ENCODE measurements at regions not wholly inside any gene's neighbourhood (a gene's known extent, or its start where the extent isn't known, plus 50 kb on each side); places are given as distances from the start of the nearest gene placed in this dataset.
"Not testable (repeated sequence)": the region's sequence is repeated elsewhere in the genome, so short reads cannot be mapped to it uniquely, and the experiment has no call there.

DNA sequence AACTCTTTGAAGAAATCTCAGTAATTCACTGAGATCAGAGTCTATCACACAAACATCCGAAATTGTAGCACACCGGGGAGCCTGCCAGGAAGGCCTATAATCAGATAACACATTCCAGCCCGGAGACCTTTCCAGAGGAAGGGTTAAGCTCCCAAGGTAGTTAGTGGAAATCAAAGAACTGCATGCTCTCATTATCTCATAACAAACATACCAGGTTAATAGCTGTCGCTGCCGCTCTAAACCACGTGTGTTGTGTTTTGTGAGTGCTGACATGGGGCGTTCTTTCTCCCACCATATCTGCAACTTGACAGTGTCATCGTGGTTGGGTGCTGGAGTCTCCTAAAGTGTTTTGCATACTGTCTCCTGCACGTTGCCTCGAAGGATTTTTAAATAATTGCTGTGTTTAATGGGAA lies 120.7 kb upstream of the CARD11 start:
- DNase-seq: no peak

DNA sequence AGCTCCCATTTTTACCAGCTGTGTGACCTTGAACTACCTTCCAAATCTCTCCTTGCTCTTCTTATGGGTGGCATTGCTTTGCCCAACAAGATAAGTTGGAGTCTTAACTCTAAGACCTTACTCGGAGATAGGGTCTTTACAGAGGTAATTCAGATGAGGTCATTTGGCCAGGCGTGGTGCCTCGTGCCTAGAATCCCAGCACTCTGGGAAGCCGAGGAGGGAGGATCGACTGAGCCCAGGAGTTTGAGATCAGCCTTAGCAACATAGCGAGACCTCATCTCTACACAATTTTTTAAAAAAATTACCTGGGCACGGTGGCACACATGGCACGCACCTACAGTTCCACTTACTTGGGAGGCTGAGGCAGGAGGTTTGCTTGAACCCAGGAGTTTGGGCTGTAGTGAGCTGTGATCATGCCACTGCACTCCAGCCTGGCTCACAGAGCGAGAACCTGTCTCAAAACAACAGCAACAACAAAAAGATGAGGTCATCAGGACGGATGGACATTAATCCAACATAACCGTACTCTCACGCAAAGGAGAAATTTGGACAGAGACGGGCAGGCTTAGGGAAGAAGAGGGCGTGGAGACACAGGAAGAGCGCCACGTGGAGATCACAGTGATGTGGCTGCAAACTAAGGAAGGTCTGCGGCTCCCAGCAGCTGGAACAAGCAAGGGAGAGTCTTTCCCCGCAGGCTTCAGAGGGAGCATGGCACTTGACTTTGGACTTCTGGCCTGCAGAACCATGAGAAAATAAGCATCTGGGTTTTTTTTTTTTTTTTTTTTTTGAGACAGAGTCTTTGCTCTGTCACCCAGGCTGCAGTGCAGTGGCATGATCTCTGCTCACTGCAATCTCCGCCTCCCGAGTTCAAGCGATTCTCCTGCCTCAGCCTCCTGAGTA lies 122.3 kb upstream of the CARD11 start:
- DNase-seq: no peak

DNA sequence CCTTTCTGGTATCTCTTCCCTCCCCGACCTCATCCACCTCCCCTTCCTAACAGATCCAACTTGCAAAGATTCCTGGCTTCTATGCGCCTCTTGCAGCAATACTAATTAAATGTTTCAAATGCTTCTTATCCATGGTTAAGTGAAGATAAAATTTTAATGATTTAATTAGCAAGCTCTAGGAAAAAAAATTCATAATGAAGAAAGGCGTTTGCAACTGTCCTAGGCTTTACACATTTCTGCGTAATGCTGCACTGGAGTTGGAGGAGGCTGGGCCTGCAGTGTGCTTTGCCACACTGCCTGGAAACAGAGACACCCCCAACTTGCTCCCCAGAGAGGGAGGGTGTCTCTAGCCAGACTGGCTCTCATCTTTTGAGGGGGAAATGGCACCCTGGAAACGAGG lies 123.9 kb upstream of the CARD11 start:
- DNase-seq: no peak

DNA sequence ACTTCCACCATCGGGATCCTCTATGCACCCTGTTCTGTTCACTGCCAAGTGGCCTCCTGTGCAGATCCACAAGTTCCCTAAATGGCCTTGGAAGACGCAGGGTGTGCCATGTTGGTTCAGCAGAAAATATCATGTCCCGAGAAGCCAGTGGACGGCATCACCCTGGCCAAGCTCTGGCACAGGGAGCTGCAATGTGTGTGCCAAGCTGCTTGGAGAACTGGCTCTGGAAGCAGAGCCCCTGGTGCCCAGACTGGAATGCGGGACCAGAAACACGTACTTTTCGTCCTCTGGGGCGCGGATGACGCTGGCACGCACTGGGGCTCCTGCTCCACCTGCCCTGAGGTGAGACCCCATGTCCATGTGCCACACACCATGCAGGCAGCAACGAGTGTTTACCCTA lies 124.7 kb upstream of the CARD11 start:
- DNase-seq: no peak

DNA sequence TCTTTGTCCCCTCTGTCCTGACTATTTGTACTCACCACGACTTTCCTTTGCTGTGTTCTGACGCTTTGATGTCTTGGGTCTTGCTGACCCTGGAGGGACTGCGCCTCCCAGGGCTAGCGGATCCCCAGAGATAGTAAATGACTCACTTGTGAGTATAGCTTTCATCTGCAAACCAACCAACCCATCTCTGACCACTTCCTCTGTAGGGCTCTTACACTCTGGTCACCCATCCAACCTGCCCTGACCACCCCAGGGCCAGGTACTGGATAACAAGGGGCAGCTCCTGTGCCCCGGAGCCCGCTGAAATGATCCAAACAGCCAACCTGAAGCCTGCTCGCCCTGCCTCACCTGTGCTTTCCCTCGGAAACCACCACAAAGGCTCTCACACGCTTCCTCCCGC lies 125.2 kb upstream of the CARD11 start:
- DNase-seq: no peak

DNA sequence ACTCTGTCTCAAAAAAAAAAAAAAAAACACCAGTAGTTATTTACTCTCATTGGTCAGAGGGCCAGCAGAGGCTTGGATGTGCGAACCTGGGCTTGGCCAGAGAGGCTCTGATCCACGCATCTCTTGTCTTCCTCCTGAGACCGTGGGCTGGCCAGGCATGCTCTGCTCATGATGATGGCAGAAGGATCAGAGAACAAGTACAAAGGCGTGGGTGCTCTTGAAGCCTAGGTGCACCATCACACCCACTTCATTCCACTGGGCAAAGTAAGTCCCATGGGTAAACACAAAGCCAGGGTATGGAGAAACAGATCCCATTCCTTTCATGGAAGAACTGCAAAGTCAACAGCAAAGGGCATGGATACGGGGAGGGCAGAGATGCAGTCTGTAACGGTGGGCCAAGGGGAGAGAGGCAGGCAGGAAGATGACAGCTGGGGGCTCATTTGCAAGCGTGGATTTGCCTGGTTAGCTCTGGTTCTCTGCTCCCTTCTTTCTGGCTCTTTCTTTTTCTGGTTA lies 128.2 kb upstream of the SDK1 start:
- no peak for DNase-seq

DNA sequence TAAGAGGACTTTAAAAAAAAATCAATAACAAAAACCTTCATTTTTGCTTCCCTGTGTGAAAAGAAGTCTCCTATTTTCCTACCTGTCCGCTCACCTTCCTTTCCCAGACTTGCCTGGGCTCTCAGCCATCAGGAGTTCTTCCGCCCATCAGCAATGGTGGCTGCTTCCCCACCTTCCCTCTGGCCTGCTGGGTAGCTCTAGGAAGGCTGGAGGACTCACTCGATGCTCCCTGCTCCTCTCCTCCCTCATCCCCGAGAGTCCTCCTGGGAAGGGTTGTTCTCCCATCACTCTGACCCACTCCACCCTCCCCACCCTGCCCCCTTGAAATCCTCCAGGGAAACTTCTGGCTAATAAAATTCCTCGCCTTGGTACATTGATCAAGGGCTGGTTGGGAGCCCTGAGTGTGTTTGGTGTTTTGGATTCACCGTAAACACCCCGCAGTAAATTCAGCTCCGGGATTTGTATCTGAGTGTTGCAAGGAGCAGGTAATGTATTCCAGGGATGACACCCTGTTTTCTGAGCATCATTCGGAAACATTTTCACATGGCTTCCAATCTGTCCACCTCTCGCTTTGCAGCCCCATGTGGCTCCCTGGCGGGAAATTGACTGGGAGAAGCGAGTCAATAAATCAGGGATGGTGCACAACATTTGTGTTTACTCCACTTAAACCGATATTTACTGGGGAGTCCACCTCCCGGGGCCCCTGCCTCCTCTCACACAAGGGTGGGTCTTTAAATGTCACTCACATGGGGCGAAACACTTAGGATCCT lies 126.4 kb upstream of the SDK1 start:
- DNase-seq: no peak

DNA sequence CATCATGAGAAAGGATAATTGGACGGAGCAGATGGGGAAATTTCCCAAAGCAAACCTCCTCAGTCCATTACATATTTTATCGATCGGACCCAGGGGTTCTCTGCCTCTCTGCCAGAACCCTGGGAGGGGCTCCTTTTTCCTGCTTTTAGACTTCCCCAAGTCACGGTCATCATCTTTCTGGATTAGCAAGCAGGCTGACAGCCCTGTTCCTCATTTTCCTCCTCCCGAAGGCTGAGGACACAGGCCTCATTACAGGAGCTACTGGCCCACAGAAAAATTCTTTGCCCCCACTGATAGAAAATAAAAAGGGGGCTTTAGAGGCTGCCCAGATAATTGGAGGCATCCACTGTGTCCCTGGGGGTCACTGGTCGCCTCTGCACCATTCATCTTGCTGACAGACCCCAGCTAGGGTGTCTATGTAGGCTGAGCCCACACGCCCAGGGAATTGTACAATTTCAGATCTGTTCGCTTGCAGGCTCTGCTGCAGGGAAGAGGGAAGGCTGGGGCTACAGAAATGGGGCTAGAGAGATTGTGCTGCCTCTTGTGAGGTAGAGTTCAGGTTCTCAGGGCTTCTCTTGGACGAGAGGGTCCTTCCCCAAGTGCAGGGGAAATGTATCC lies 125.7 kb upstream of the SDK1 start:
- DNase-seq: no peak

DNA sequence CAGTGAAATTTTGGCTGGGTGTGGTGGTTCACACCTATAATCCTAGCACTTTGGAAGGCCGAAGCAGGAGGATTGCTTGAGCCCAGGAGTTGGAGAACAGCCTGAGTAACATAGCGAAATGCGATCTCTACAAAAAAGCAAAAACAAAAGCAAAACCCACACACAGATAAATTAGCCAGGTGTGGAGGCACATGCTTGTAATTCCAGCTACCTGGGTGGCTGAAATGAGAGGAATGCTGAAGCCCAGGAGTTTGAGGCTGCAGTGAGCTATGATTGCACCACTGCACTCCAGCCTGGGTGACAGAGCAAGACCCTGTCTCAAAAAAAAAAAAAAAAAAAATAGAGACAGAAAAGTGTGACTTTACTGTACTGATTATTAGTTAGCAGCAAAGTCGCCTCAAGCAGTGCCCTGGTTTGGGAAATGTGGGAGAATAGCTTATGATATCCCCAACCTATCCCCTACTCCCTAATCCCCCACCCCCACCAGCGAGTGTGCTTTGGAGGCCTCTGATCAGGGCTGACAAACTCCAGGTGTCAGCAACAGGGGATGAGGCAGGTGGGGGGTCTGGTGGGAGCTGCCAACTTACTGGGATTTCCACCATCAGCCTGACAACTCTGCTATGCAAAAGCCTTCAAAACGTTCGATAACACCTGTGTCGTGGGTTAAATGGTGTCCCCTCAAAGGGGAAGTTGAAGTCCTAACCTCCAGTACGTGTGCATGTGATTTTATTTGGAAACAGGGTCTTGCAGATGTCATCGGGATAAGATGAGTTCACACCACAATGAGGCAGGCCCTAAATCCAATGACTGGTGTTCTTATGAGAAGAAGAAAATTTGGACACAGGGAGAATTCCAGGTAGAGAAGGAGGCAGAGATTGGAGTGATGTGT lies 124.7 kb upstream of the SDK1 start:
- DNase-seq: no peak

DNA sequence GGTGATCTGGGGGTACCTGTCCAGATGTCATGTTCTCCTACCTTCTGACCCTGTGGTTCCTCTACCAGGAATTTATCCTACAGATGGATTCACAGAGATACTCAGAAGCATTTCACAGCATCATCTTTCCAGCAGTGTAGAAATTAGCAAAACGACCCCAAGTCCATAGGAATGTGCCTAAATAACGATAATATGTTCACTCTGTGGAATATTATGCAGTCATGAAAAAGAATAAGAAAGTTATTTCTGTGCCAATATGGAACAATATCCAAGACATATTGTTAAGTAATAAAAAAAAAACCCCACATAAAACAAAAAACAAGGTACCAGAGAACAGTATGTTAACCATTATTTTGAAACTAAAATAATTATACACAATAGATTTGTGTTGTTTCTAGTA lies 123.8 kb upstream of the SDK1 start:
- no peak for DNase-seq

DNA sequence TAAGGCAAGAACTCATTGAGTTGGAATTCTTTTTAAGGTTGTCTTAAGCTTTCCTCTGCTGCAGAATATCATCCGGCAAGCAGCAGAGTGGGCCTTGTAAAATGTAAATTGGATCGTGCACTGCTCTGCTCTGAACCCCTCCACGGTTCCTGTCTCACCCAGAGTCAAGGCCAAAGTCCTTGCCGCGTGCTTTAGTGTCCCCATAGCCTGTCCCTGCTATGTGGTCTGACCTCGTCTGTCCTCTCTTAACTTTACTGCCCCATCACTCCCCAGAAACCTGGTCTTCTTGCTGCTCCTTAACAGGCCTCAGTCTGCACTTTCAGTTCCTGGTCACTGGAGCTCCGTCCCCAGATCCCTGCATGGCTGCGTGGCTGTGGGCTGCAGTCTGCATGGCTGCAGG lies 121.6 kb upstream of the SDK1 start:
- no peak for DNase-seq

DNA sequence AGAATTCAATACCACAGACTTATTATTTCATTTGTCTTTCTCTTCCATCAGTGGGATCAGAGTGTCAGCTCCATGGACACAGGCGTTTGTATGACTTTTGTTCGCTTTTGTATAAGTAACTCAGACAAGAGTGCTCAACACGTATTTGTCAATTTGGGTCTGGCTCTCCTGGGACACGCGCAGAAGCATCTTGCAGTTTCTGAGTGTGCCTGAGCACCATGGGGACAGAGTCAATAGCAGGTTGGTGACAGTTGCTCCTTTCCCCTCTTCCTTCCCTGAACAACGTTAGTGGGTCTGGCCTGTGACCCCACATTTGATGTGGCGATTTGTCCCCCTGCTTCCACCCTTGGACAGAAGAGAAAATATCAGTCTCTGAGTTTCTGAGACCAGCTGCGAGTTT lies 120.4 kb upstream of the SDK1 start:
- no peak for DNase-seq

DNA sequence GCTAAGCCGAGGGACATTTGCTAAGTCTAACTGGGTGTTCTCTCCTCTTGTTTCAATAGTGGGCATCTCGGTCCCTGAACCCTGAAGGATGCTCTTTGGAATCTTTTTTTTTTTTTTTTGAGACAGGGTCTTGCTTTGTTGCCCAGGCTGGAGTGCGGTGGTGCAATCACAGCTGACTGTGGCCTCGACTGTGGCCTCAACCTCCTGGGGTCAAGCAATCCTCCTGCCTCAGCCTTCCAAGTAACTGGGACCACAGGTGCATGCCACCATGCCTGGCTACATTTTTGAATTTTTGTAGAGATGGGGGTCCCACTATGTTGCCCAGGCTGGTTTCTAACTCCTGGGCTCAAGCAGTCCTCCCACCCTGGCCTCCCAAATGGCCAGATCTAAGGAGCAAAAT lies 119.0 kb upstream of the SDK1 start:
- DNase-seq: not testable (repeated sequence)

DNA sequence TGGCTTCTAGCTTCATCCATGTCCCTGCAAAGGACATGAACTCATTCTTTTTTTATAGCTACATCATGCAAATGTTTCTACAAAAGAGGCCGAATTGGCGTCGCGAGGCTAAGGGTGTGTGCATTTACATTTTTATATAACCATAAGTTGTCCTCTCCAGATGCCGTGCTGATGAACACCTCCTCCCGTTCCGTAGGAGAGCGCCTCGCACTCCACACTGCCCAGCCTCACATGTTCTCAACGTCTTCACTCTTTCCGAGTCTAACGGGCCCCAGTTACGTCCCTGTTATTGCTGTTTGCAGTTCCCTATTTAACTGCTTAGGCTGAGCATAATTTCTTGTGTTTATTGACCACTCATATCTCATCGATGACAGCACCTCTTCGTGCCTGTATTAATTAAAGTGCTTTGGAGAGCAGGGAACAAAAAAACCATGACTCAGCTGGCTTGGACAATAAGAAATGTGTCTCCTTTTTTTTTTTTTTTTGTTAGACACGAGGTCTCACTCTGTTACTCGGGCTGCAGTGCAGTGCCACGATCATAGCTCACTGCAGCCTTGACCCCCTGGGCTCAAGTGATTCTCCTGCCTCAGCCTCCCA lies 113.5 kb upstream of the SDK1 start:
- no peak for DNase-seq

DNA sequence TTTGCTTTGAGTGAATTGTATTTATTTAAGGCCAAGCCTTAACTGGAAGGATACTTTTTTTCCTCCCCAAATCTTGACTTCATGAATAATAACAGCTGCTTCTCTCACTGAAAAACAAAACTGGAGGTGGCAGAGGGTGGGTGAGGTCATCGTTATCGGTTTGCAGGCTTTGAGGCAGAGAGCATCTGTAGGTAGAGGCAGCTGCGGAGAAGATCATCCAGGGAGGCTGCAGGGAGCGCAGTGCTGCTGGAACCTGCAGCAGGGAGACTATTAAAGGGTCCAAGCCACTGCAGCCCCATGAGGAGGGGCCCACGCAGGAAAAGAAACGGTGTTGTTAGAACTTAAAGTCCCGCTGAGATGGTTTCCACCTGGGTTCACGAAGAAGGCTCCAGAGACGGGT lies 112.1 kb upstream of the SDK1 start:
- DNase-seq: no peak

DNA sequence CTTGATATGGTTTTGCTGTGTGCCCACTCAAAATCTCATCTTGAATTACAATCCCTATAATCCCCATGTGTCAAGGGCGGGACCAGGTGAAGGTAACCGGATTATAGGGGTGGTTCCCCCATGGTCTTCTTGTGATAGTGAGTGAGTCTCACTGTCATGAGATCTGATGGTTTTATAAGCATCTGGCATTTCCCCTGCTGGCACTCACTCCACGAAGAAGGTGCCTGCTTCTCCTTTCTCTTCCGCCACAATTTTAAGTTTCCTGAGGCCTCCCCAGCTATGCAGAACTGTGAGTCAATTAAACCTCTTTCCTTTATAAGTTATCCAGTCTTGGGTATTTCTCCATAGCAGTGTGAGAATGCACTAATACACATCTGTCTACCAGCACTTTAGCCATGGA lies 109.5 kb upstream of the SDK1 start:
- no peak for DNase-seq

DNA sequence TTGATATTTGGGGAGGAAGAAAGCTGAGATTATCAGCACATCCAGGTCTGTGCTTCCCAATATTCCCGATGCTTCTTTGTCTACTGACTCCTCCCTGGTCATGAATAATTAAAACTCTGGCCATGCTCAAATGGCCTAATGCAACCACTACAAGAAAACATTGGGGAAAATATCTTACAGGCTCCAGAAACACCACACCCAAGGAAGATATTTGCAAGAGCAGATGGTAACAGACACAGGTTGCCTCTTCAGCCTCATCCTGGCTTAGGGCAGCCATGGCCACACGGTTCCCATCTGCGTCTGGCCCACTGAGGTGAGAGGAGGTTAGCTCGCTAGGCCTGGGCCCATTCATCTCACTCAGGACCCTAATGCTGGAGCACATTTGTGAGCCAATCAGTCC lies 108.4 kb upstream of the SDK1 start:
- DNase-seq: no peak

DNA sequence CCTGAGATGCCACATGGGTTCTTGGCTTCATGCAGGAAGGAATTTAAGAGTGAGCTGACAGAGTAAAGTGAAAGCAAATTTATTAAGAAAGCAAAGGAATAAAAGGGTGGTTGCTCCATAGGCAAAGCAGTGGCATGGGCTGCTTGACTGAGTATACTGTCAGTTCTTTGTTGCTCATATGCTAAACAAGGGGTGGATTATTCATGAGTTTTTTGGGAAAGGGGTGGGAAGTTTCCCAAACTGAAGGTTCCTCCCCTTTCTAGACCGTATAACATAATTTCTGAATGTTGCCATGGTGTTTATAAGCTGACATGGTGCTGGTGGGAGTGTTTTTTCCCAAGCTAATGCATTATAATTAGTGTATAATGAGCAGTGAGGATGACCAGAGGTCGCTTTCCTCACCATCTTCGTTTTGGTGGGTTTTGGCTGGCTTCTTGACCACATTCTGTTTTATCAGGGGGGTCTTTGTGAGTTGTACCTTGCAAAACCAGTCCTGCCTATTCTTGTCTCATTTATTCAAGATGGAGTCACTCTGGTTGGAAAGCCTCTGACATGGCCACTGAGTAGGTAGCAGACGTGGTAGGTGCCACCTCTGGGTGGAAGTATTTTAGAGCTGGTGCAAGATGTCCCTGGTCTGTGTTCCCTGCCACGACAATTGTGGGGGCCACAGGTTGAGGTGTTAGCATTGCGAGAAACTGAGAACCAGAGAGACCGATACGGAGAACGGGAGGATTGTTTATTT lies 107.5 kb upstream of the SDK1 start:
- DNase-seq: no peak

DNA sequence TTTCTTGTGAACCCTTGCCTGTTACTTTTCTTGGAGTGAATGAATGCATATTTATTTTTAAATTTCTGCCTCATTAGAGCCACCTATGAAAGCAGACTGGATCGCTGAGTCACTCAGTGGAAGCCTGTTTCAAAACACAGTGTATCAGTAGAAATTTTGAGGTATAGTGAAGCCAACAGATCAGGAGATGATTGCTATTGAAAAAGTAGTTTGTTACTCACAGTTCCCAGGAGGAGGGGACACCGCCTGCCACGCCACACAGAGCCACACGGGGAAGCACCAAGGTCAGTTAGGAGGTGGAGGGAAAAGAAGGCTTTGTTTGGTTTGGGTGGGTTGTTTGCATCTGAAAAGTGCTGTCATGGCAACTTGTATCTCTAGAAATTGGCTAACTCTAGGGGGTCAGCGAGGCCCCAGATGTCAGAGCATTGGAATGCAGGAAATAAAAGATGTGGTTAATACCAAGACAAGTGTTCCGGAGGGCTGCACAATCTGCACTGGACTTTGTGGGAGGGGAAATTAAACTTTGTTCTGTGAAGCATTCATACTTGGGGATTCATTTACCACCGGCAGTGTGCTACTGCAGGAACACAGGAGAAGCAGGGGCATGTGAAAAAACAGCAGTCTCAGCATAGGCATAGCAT lies 106.4 kb upstream of the SDK1 start:
- no peak for DNase-seq

DNA sequence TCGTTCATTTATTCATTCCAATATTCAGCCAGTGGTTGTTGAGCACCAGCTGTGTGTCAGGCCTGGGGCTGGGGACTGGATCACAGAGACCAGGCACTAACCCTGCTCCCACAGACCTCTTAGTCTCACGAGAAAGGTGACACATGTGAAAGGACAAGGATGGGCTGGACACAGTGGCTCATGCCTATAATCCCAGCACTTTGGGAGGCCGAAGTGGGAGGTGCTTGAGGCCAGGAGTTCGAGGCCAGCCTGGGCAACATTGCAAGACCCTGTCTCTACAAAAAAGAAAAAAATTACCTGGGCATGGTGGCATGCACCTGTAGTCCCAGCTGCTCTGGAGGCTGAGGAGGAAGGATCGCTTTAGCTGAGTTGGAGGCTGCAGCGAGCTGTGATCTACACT lies 105.9 kb upstream of the SDK1 start:
- no peak for DNase-seq
